ENCODE measurements at regions not wholly inside any gene's neighbourhood (a gene's known extent, or its start where the extent isn't known, plus 50 kb on each side); places are given as distances from the start of the nearest gene placed in this dataset.

- TF ChIP-seq, protein P1, sequence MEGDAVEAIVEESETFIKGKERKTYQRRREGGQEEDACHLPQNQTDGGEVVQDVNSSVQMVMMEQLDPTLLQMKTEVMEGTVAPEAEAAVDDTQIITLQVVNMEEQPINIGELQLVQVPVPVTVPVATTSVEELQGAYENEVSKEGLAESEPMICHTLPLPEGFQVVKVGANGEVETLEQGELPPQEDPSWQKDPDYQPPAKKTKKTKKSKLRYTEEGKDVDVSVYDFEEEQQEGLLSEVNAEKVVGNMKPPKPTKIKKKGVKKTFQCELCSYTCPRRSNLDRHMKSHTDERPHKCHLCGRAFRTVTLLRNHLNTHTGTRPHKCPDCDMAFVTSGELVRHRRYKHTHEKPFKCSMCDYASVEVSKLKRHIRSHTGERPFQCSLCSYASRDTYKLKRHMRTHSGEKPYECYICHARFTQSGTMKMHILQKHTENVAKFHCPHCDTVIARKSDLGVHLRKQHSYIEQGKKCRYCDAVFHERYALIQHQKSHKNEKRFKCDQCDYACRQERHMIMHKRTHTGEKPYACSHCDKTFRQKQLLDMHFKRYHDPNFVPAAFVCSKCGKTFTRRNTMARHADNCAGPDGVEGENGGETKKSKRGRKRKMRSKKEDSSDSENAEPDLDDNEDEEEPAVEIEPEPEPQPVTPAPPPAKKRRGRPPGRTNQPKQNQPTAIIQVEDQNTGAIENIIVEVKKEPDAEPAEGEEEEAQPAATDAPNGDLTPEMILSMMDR (IDR thresholded peaks at IDR 0.05; ENCODE audit: insufficient read depth, low read length) = no peak
- no peak for TF ChIP-seq POLR2AphosphoS5 (IDR thresholded peaks at IDR 0.05; ENCODE audit: low read depth)
- no peak for TF ChIP-seq REST (IDR thresholded peaks at IDR 0.05; ENCODE audit: insufficient replicate concordance, low read depth)
Measured at GRCh38 chr4:89369581-89369980, 62.0 kb upstream of the GPRIN3 start.

Measured in HL-60 (cell line).